ENCODE measurements at regions not wholly inside any gene's neighbourhood (a gene's known extent, or its start where the extent isn't known, plus 50 kb on each side); places are given as distances from the start of the nearest gene placed in this dataset.
"Not testable (repeated sequence)": the region's sequence is repeated elsewhere in the genome, so short reads cannot be mapped to it uniquely, and the experiment has no call there.

GRCh38 chrX:77167993-77168392 is 279.2 kb upstream of the FGF16 start:
- DNase-seq, result no peak

GRCh38 chrX:77174680-77175519 is 272.3 kb upstream of the FGF16 start:
- DNase-seq, result no peak

- DNase-seq, result no peak
Observed at GRCh38 chrX:77200663-77201062, 246.5 kb upstream of the FGF16 start.

GRCh38 chrX:77223046-77223445 is 224.1 kb upstream of the FGF16 start:
- DNase-seq, result no peak

GRCh38 chrX:77264490-77264889 is 182.7 kb upstream of the FGF16 start:
- DNase-seq, result no peak

- DNase-seq, result no peak
Observed at GRCh38 chrX:77275392-77275791, 171.8 kb upstream of the FGF16 start.

GRCh38 chrX:77276742-77277141 is 170.4 kb upstream of the FGF16 start:
- DNase-seq, result no peak

- no peak for DNase-seq
Observed at GRCh38 chrX:77277911-77278310, 169.3 kb upstream of the FGF16 start.

- not testable (repeated sequence) for DNase-seq
Observed at GRCh38 chrX:77279373-77279772, 167.8 kb upstream of the FGF16 start.

GRCh38 chrX:77293331-77293995 is 153.7 kb upstream of the FGF16 start:
- no peak for DNase-seq

- no peak for DNase-seq
Observed at GRCh38 chrX:77298296-77298695, 148.9 kb upstream of the FGF16 start.

- no peak for DNase-seq
Observed at GRCh38 chrX:77298790-77299189, 148.4 kb upstream of the FGF16 start.

GRCh38 chrX:77299549-77299948 is 147.6 kb upstream of the FGF16 start:
- no peak for DNase-seq

GRCh38 chrX:77342004-77342403 is 105.2 kb upstream of the FGF16 start:
- DNase-seq, result peak; percentile 76

GRCh38 chrX:77346859-77347258 is 100.3 kb upstream of the FGF16 start:
- DNase-seq, result no peak

- peak; percentile 77 for DNase-seq
Observed at GRCh38 chrX:77347572-77347971, 99.6 kb upstream of the FGF16 start.

GRCh38 chrX:77389891-77390290 is 57.3 kb upstream of the FGF16 start:
- no peak for DNase-seq

- not testable (repeated sequence) for DNase-seq
Observed at GRCh38 chrX:77390365-77390764, 56.8 kb upstream of the FGF16 start.

- no peak for DNase-seq
Observed at GRCh38 chrX:77396781-77397180, 50.4 kb upstream of the FGF16 start.

Data from islet precursor cell (in vitro differentiated cells).